ENCODE measurements at regions not wholly inside any gene's neighbourhood (a gene's known extent, or its start where the extent isn't known, plus 50 kb on each side); places are given as distances from the start of the nearest gene placed in this dataset.

GRCh38 chr10:58885146-58885545 is 291.3 kb upstream of the PHYHIPL start:
- DNase-seq, result no peak

GRCh38 chr10:58885686-58886345 is 290.6 kb upstream of the PHYHIPL start:
- DNase-seq, result no peak

GRCh38 chr10:58886406-58886805 is 290.0 kb upstream of the PHYHIPL start:
- DNase-seq, result no peak

- no peak for DNase-seq
These were observed 289.0 kb upstream of the PHYHIPL start for GRCh38 chr10:58887474-58887873.

GRCh38 chr10:58888957-58889356 is 287.5 kb upstream of the PHYHIPL start:
- DNase-seq, result no peak

GRCh38 chr10:58892031-58892531 is 284.4 kb upstream of the PHYHIPL start:
- no peak for DNase-seq

GRCh38 chr10:58894929-58895328 is 281.5 kb upstream of the PHYHIPL start:
- no peak for DNase-seq

GRCh38 chr10:58896229-58896628 is 280.2 kb upstream of the PHYHIPL start:
- DNase-seq, result no peak

- DNase-seq, result no peak
These were observed 279.2 kb upstream of the PHYHIPL start for GRCh38 chr10:58897236-58897635.

- DNase-seq, result no peak
These were observed 278.7 kb upstream of the PHYHIPL start for GRCh38 chr10:58897708-58898107.

GRCh38 chr10:58898854-58899573 is 277.4 kb upstream of the PHYHIPL start:
- DNase-seq, result no peak

GRCh38 chr10:58901092-58901646 is 275.3 kb upstream of the PHYHIPL start:
- no peak for DNase-seq

GRCh38 chr10:58903071-58903470 is 273.4 kb upstream of the PHYHIPL start:
- no peak for DNase-seq

GRCh38 chr10:58909881-58910280 is 266.6 kb upstream of the PHYHIPL start:
- no peak for DNase-seq

GRCh38 chr10:58913717-58914116 is 262.7 kb upstream of the PHYHIPL start:
- DNase-seq, result no peak

- DNase-seq, result no peak
These were observed 257.6 kb upstream of the PHYHIPL start for GRCh38 chr10:58918887-58919286.

GRCh38 chr10:58919927-58920654 is 256.4 kb upstream of the PHYHIPL start:
- DNase-seq, result no peak

GRCh38 chr10:58920655-58921003 is 255.8 kb upstream of the PHYHIPL start:
- DNase-seq, result no peak

- no peak for DNase-seq
These were observed 255.0 kb upstream of the PHYHIPL start for GRCh38 chr10:58921421-58921855.

GRCh38 chr10:58925381-58925780 is 251.1 kb upstream of the PHYHIPL start:
- DNase-seq, result no peak

- DNase-seq, result no peak
These were observed 245.9 kb upstream of the PHYHIPL start for GRCh38 chr10:58930500-58930899.

- no peak for DNase-seq
These were observed 244.3 kb upstream of the PHYHIPL start for GRCh38 chr10:58932126-58932525.

GRCh38 chr10:58932577-58933314 is 243.7 kb upstream of the PHYHIPL start:
- no peak for DNase-seq
